H9 (cell line): ENCODE measurements at regions not wholly inside any gene's neighbourhood (a gene's known extent, or its start where the extent isn't known, plus 50 kb on each side); places are given as distances from the start of the nearest gene placed in this dataset.

Experiments
- DNase-seq: peaks from one replicate; pipeline ENCODE4 v3.0.0-alpha.2; 2017
- H2AFZ ChIP-seq: one replicate; pipeline ENCODE4 v1.6.1; 2013; ENCODE audit warnings: mild to moderate bottlenecking, low read length, control low read depth, moderate library complexity
- H2AK5ac ChIP-seq: 2 replicates; pipeline ENCODE4 v1.6.1; 2013; ENCODE audit warnings: low read length, control low read depth, mixed read lengths; ENCODE audit not compliant: insufficient read length
- H2BK120ac ChIP-seq: one replicate; pipeline ENCODE4 v1.6.1; 2013; ENCODE audit warnings: low read depth, mild to moderate bottlenecking, low read length, control low read depth, inconsistent platforms; ENCODE audit not compliant: poor library complexity, severe bottlenecking
- H2BK12ac ChIP-seq: 2 replicates; pipeline ENCODE4 v1.6.1; 2013; ENCODE audit warnings: low read length, control low read depth, mixed read lengths, low read depth; ENCODE audit not compliant: insufficient read length
- H2BK15ac ChIP-seq: 2 replicates; pipeline ENCODE4 v1.6.1; 2013; ENCODE audit warnings: low read depth, low read length, control low read depth
- H2BK20ac ChIP-seq: one replicate; pipeline ENCODE4 v1.6.1; 2013; ENCODE audit warnings: low read depth, mild to moderate bottlenecking, low read length, control low read depth, inconsistent platforms; ENCODE audit not compliant: poor library complexity, severe bottlenecking
- H2BK5ac ChIP-seq: 2 replicates; pipeline ENCODE4 v1.6.1; 2013; ENCODE audit warnings: low read length, control low read depth, mixed read lengths; ENCODE audit not compliant: insufficient read length
- H3K14ac ChIP-seq: 2 replicates; pipeline ENCODE4 v1.6.1; 2013; ENCODE audit warnings: low read length, control low read depth; ENCODE audit not compliant: insufficient read depth
- H3K18ac ChIP-seq: 2 replicates; pipeline ENCODE4 v1.6.1; 2013; ENCODE audit warnings: low read depth, mild to moderate bottlenecking, mixed read lengths, low read length, control low read depth; ENCODE audit not compliant: insufficient read length
- H3K23ac ChIP-seq: 2 replicates; pipeline ENCODE4 v1.6.1; 2013; ENCODE audit warnings: low read length, control low read depth, mixed read lengths, low read depth; ENCODE audit not compliant: insufficient read length
- H3K23me2 ChIP-seq: 2 replicates; pipeline ENCODE4 v1.6.1; 2013; ENCODE audit warnings: low read depth, mild to moderate bottlenecking, mixed read lengths, low read length, control low read depth; ENCODE audit not compliant: insufficient read length, poor library complexity, severe bottlenecking
- H3K27ac ChIP-seq: 2 replicates; pipeline ENCODE4 v1.5.1; 2013; ENCODE audit warnings: low read length, control low read depth, mixed read lengths, low read depth; ENCODE audit not compliant: insufficient read length
- H3K27me3 ChIP-seq: 2 replicates; pipeline ENCODE4 v1.6.1; 2013; ENCODE audit warnings: low read length, control low read depth, inconsistent platforms; ENCODE audit not compliant: insufficient read depth
- H3K4ac ChIP-seq: 2 replicates; pipeline ENCODE4 v1.6.1; 2013; ENCODE audit warnings: low read depth, mild to moderate bottlenecking, control low read depth, inconsistent platforms, low read length, moderate library complexity
- H3K4me1 ChIP-seq: 2 replicates; pipeline ENCODE4 v1.6.1; 2013; ENCODE audit warnings: low read length, control low read depth, inconsistent platforms; ENCODE audit not compliant: insufficient read depth
- H3K4me2 ChIP-seq: 2 replicates; pipeline ENCODE4 v1.6.1; 2013; ENCODE audit warnings: low read length, control low read depth, mixed read lengths; ENCODE audit not compliant: insufficient read length, insufficient read depth
- H3K56ac ChIP-seq: 2 replicates; pipeline ENCODE4 v1.6.1; 2013; ENCODE audit warnings: low read depth, mild to moderate bottlenecking, mixed read lengths, low read length, control low read depth; ENCODE audit not compliant: insufficient read length
- H3K79me1 ChIP-seq: 2 replicates; pipeline ENCODE4 v1.6.1; 2013; ENCODE audit warnings: low read depth, mild to moderate bottlenecking, moderate library complexity, low read length, control low read depth, inconsistent platforms; ENCODE audit not compliant: insufficient read depth, poor library complexity, severe bottlenecking
- H3K79me2 ChIP-seq: 2 replicates; pipeline ENCODE4 v1.6.1; 2013; ENCODE audit warnings: low read length, control low read depth, inconsistent platforms; ENCODE audit not compliant: insufficient read depth
- H3K9ac ChIP-seq: 2 replicates; pipeline ENCODE4 v1.6.1; 2013; ENCODE audit warnings: low read length, control low read depth, mixed read lengths; ENCODE audit not compliant: insufficient read length; ENCODE audit errors: extremely low read depth
- H3K9me3 ChIP-seq: one replicate; pipeline ENCODE4 v1.6.1; 2013; ENCODE audit warnings: low read depth, low read length, inconsistent platforms; ENCODE audit not compliant: control insufficient read depth
- H3T11ph ChIP-seq: one replicate; pipeline ENCODE4 v1.6.1; 2013; ENCODE audit warnings: mild to moderate bottlenecking, low read length, control low read depth, inconsistent platforms
- H4K20me1 ChIP-seq: one replicate; pipeline ENCODE4 v1.6.1; 2013; ENCODE audit not compliant: control insufficient read depth, insufficient read length, insufficient read depth
- H4K5ac ChIP-seq: 2 replicates; pipeline ENCODE4 v1.6.1; 2013; ENCODE audit warnings: low read depth, mild to moderate bottlenecking, mixed read lengths, low read length, control low read depth; ENCODE audit not compliant: insufficient read length
- H4K8ac ChIP-seq: replicated peaks from 2 replicates; pipeline ENCODE4 v1.6.1; 2013; ENCODE audit warnings: low read length, control low read depth, mixed read lengths, low read depth; ENCODE audit not compliant: insufficient read length
- H4K91ac ChIP-seq: 2 replicates; pipeline ENCODE4 v1.6.1; 2013; ENCODE audit warnings: low read depth, mild to moderate bottlenecking, moderate library complexity, mixed read lengths, low read length, control low read depth; ENCODE audit not compliant: insufficient read length
- H3K27ac Mint-ChIP-seq, 3 experiments: 2 replicates in 2 of 3; 3 replicates in 1 of 3; pipeline ENCODE4 v1.8.0; 2020 to 2021; ENCODE audit warnings: mixed read lengths in 3 of 3, mild to moderate bottlenecking in 1 of 3, moderate library complexity in 1 of 3
- H3K27me3 Mint-ChIP-seq: 2 replicates; pipeline ENCODE4 v1.8.0; 2021; ENCODE audit warnings: low read depth, mild to moderate bottlenecking, moderate library complexity, mixed read lengths
- H3K36me3 Mint-ChIP-seq, 3 experiments: 2 replicates in 2 of 3; 3 replicates in 1 of 3; pipeline ENCODE4 v1.8.0; 2020 to 2021; ENCODE audit warnings: low read depth in 3 of 3, mixed read lengths in 3 of 3; ENCODE audit not compliant: insufficient read depth in 1 of 3
- H3K4me1 Mint-ChIP-seq, 2 experiments: 2 replicates each; pipeline ENCODE4 v1.8.0; 2020; ENCODE audit warnings: mixed read lengths in 2 of 2
- H3K4me3 Mint-ChIP-seq, 2 experiments: 2 replicates in 1 of 2; 3 replicates in 1 of 2; pipeline ENCODE4 v1.8.0; 2020 to 2021; ENCODE audit warnings: mild to moderate bottlenecking in 2 of 2, mixed read lengths in 2 of 2, moderate library complexity in 1 of 2
- H3K9me3 Mint-ChIP-seq, 2 experiments: 2 replicates in 1 of 2; 3 replicates in 1 of 2; pipeline ENCODE4 v1.8.0; 2020; ENCODE audit warnings: mild to moderate bottlenecking in 2 of 2, mixed read lengths in 2 of 2, moderate library complexity in 1 of 2
- CTCF ChIP-seq: fragments of 200-600 bp; sonication (generic); conservative IDR thresholded peaks from 3 replicates; pipeline ENCODE4 v1.8.0; 2021; ENCODE audit warnings: antibody characterized with exemption, mild to moderate bottlenecking
- WGBS: extraction: QIAGEN DNeasy Blood & Tissue Kit; methylation state at CpG from one replicate; pipeline ENCODE4 v1.1.7; 2013; ENCODE audit warnings: missing lambda C conversion rate, low lambda C conversion rate, mixed read lengths; ENCODE audit not compliant: insufficient read length; ENCODE audit errors: extremely low coverage; 5-methylcytosine and 5-hydroxymethylcytosine counted together

- H2BK15ac ChIP-seq, result no peak overlapping the region
- no peak overlapping the region for H3K27ac ChIP-seq
- no peak overlapping the region for H4K8ac ChIP-seq
- H2BK5ac ChIP-seq, result no peak overlapping the region
- no CpG with 5 or more reads among the region's 10 CpGs for WGBS
- H3K14ac ChIP-seq, result no peak overlapping the region
- no peak overlapping the region for H3K4ac ChIP-seq
- H2AFZ ChIP-seq, result no peak overlapping the region
- no peak for TF ChIP-seq CTCF
- Mint-ChIP-seq H3K4me3 (no peak overlapping the region), H3K27me3 (no peaks in the 10 kb centered on the region; the same call in 1 of the 2 replicates), H3K9me3 (peaks cover 52 to 72% of the 10 kb centered on the region in 2 experiments), H3K36me3 (peaks cover 2 to 8% (median 3%) of the 10 kb centered on the region in 3 experiments; a peak in 4 of 7 replicates), H3K27ac (no peak overlapping the region), H3K4me1 (peaks cover 3 to 7% of the 10 kb centered on the region in 2 experiments; a peak in 3 of 4 replicates)
- no peak overlapping the region for H2AK5ac ChIP-seq
- H3K23me2 ChIP-seq, result no peaks in the 10 kb centered on the region
- no peak overlapping the region for H4K5ac ChIP-seq
- no peak overlapping the region for H3K9ac ChIP-seq
- H2BK12ac ChIP-seq, result no peak overlapping the region
- H3K56ac ChIP-seq, result no peak overlapping the region
- H3K9me3 ChIP-seq, result peaks cover 13% of the 10 kb centered on the region
- no peaks in the 10 kb centered on the region for H4K20me1 ChIP-seq
- H3K4me2 ChIP-seq, result no peak overlapping the region
- no peak overlapping the region for H3T11ph ChIP-seq
- no peak overlapping the region for H2BK120ac ChIP-seq
- H4K91ac ChIP-seq, result no peak overlapping the region
- H3K79me1 ChIP-seq, result no peaks in the 10 kb centered on the region
- H3K4me1 ChIP-seq, result no peaks in the 10 kb centered on the region
- H2BK20ac ChIP-seq, result no peak overlapping the region
- no peaks in the 10 kb centered on the region for H3K27me3 ChIP-seq
- H3K23ac ChIP-seq, result no peak overlapping the region
- no peak for DNase-seq
- H3K18ac ChIP-seq, result no peak overlapping the region
- no peaks in the 10 kb centered on the region for H3K79me2 ChIP-seq
Observed at GRCh38 chr4:189659287-189659686, 281.4 kb upstream of the FRG1 start.
